A673 (cell line): ENCODE measurements at regions not wholly inside any gene's neighbourhood (a gene's known extent, or its start where the extent isn't known, plus 50 kb on each side); places are given as distances from the start of the nearest gene placed in this dataset.

Source experiments
- EZH2 ChIP-seq: fragments of 200-600 bp; sonication (generic); IDR thresholded peaks from 2 replicates; pipeline ENCODE4 v1.6.1; 2017; ENCODE audit warnings: borderline replicate concordance, low read depth, mild to moderate bottlenecking, mixed read lengths, antibody characterized with exemption, low read length; ENCODE audit not compliant: poor library complexity, severe bottlenecking
- TF ChIP-seq, protein P1 (sequence below): fragments of 300-800, 200-600 bp; sonication (generic); conservative IDR thresholded peaks from 2 replicates; pipeline ENCODE4 v1.5.1; 2017; ENCODE audit warnings: low read depth, mild to moderate bottlenecking, antibody characterized with exemption, low read length, moderate library complexity, mixed read lengths

DNA sequence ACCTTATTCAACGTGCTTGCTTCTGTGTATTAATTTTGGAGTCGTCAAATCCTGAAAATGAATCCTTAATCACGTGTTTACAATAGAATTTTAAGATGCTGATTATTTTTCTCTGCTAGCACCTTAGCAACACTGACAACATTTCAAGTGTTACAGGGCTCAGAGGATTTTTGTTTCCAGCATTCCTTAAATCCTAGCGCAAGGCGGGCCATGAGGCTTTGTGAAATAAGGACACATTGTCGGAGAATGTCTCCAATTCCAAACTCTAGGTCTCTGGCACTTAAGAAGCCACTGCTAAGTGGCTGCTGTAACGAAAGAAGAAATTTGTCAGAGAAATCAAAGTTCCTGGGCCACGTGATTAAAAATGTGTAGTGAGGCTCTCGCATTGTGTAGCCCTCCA lies 390.9 kb upstream of the CELF2 start:
- TF ChIP-seq, protein P1, sequence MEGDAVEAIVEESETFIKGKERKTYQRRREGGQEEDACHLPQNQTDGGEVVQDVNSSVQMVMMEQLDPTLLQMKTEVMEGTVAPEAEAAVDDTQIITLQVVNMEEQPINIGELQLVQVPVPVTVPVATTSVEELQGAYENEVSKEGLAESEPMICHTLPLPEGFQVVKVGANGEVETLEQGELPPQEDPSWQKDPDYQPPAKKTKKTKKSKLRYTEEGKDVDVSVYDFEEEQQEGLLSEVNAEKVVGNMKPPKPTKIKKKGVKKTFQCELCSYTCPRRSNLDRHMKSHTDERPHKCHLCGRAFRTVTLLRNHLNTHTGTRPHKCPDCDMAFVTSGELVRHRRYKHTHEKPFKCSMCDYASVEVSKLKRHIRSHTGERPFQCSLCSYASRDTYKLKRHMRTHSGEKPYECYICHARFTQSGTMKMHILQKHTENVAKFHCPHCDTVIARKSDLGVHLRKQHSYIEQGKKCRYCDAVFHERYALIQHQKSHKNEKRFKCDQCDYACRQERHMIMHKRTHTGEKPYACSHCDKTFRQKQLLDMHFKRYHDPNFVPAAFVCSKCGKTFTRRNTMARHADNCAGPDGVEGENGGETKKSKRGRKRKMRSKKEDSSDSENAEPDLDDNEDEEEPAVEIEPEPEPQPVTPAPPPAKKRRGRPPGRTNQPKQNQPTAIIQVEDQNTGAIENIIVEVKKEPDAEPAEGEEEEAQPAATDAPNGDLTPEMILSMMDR: no peak
- no peak for TF ChIP-seq EZH2
